GM19193 (cell line): ENCODE measurements at regions not wholly inside any gene's neighbourhood (a gene's known extent, or its start where the extent isn't known, plus 50 kb on each side); places are given as distances from the start of the nearest gene placed in this dataset.

Experiments used
- POLR2A ChIP-seq: IDR thresholded peaks from 4 replicates; pipeline ENCODE4 v1.6.1; 2011; ENCODE audit not compliant: insufficient read depth, insufficient read length; ENCODE audit errors: extremely low read depth

- TF ChIP-seq POLR2A: no peak
Observed at GRCh38 chr2:118171546-118171945, 83.3 kb downstream of the INSIG2 start.

- no peak for TF ChIP-seq POLR2A
Observed at GRCh38 chr2:118169359-118170005, 81.2 kb downstream of the INSIG2 start.

- no peak for TF ChIP-seq POLR2A
Observed at GRCh38 chr2:118168615-118169014, 80.3 kb downstream of the INSIG2 start.

- no peak for TF ChIP-seq POLR2A
Observed at GRCh38 chr2:118167026-118167425, 78.8 kb downstream of the INSIG2 start.

GRCh38 chr2:118166242-118166641 lies 78.0 kb downstream of the INSIG2 start:
- no peak for TF ChIP-seq POLR2A

- TF ChIP-seq POLR2A: no peak
Observed at GRCh38 chr2:118165595-118165994, 77.3 kb downstream of the INSIG2 start.
